ENCODE measurements at regions not wholly inside any gene's neighbourhood (a gene's known extent, or its start where the extent isn't known, plus 50 kb on each side); places are given as distances from the start of the nearest gene placed in this dataset.
"Not testable (repeated sequence)": the region's sequence is repeated elsewhere in the genome, so short reads cannot be mapped to it uniquely, and the experiment has no call there.

DNA sequence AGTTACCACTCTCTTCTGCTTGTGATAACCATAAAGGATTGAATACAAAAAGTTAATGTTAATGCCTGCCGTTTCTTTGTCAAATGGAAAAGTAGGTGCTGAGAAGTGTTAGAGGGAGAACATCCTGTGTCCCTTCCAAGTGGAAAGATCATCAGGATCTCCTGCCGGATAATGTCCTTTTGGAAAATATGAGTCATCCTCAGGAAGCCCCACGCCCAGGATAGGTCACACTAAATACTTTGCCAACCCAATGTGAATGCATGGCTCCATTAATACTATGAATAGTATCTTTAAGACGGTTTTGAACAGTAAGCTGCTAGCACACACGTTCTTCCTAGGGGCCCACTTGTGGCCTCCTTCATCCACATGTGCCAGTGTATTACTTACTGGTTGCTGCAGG is 279.5 kb downstream of the ZNF326 start:
- no peak for DNase-seq

DNA sequence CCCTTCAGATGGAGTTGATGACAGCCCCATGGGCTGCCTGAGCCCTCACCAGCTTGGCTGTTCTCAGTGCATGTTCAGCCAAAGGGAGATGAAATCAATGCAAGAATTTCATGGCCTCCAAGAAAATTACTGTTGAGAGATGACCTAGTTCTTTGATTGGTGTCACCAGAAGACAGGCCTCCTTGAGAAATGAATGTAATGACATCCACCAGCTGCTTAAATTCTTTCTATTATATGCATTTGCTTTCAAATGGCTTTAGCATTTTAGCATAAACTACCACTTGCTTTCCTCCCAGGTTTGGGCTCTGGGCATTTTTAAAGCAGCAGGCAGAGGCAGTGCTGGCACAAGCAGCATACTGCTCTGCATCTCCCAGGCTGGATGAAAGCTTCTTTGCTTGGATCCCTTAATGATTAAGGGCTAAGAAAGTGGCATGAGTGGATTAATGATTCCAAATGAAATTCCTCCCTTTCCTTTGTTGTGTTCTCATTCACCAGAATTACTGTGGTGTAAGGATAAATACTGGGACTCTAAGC is 278.4 kb downstream of the ZNF326 start:
- DNase-seq = peak; percentile 89

DNA sequence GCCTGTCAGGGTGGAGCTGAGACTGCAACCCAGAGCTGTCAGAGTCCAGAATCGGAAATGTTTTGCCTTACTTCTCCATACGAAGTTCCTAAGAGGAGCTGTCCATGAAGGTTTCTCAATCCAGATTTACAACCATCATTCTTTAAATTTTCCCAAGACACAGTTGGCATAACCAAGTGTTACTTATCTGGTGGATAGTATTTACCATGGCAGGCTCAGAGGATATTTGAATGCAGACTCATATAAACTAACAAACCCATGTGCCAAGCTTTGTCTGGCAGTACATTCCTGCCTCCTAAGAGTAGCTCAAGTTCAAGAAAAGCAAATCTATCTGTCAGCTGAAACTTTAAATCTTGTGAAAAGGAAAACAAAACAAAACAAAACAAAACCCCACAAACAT is 267.9 kb downstream of the ZNF326 start:
- DNase-seq = no peak

DNA sequence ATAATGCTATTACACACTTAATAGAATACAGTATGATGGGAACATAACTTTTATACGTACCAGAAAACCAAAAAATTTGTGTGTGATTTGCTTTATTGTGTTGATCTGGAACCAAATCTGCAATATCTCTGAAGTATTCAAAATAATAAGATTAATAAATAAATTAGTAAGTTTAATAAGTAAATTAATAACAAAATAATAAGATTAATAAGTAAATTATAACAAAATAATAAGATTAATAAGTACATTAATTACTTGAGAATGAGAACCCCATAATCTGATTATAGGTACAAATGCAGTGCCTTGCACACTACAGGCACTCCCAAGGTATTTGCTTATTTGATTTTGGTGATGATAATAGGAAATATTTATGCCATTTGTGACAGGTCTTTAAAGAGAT is 267.4 kb downstream of the ZNF326 start:
- no peak for DNase-seq

DNA sequence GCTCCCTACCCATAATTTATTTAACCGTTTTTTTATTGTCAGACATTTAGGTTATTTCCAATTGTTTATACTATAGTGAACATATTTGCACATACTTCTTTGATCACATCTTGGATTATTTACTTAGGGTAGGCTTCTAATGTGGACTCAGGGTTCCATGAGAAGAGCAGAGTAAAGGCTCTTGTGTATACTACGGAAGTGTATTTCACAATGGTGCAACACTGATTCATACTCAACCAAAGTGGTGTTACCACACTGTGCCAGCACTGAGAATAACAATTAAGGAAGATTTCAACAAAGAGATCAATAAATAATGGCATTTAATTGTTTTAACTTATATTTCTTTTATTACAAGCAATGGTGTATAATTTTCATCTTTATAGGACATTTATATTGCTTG is 251.2 kb downstream of the ZNF326 start:
- no peak for DNase-seq

DNA sequence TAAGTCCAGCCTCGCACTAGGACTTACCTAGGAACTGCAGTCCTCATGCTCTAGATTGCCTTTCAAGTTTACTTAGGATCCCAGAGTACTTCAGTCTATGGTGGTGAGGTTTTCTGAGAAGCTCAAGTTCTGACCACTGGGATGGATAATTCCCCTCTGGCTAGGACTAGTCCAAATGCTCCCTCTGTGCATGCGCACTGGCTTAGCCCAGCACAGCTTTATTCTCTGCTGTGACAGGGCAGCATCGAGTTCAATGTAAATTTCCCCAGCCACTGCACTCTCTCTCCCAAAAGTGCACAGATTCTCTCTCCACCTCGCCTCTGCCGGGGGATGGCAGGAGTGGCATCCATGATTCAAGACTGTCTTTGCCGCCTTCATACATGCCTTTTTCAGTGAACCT is 241.6 kb downstream of the ZNF326 start:
- DNase-seq = no peak

DNA sequence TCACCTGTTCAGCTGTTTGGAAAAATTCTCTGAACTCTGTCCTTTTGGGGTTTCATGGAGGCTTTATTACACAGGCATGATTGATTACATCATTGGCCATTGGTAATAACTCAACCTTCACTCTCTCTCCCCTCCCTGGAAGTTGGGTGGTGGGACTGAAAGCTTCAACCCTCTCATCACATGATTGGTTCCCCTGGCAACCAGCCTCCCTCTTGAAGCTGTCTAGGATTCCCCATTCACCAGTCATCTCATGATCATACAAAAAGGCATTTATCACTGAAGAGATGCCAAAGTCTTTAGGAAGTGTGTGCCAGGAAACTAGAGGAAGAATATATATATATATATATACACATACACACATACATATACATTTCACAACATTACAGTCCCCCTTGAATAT is 228.5 kb downstream of the ZNF326 start:
- no peak for DNase-seq

DNA sequence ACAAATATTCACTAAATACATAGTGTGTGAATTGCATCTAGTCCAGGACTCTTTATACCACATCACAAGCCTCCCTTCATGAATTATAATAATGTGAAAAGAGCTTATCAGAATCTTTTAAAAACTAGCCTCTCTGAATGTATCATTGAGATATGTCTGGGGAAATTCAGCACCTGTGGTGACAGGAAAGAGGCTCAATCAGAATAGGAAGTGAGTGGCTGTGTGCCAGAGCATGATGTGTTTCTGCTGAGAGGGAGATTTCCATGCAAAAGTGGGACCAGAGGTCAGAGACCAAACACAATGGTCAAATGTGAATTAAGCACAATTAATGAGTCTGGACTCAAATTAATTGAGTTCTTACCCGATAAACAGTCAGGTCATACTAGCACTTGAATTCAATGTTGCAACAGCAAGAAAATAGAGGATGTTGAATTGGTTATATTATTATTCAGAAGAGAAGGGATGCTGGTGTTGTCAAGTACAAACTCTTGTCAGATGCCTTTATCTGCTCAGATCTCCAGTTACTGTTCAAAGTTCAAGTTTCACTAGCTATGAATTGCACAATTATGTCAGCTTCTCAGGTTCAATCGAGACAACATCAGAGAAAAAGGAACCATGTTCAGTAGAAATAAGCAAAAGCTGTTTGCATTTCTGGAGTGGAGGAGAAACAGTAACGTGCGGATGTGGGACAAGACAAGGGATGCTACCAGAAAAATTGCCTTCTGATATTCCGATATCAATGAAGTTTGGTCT is 226.2 kb downstream of the ZNF326 start:
- DNase-seq = no peak

DNA sequence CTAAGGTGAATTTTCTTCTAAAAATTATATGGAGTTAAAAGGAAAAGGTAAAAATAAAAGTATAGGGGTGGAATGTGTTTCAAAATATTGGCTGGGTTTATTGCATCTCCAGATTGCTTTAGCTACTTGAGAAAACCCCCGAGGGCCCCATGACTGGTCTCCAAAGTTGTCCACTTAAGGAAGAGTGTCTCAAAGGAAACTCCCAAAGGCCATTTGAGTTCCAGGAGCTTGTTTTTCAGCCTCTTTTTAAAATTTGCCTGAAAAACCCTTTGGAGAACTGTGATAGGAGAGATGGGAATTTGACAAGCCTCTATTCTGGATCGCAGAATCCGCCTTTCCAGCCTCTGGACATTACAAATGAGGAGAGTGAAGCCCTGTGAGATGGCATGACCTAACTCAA is 225.6 kb downstream of the ZNF326 start:
- no peak for DNase-seq

DNA sequence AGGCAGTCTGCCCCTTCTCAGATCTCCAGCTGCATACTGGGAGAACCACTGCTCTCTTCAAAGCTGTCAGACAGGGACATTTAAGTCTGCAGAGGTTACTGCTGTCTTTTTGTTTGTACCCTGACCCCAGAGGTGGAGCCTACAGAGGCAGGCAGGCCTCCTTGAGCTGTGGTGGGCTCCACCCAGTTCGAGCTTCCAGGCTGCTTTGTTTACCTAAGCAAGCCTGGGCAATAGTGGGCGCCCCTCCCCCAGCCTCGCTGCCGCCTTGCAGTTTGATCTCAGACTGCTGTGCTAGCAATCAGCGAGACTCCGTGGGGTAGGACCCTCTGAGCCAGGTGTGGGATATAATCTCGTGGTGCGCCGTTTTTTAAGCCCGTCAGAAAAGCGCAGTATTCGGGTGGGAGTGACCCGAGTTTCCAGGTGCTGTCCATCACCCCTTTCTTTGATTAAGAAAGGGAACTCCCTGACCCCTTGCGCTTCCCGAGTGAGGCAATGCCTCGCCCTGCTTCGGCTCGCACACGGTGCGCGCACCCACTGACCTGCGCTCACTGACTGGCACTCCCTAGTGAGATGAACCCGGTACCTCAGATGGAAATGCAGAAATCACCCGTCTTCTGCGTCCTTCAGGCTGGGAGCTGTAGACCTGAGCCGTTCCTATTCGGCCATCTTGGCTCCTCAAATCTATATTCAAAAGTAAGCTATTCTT is 224.4 kb downstream of the ZNF326 start:
- DNase-seq = not testable (repeated sequence)

DNA sequence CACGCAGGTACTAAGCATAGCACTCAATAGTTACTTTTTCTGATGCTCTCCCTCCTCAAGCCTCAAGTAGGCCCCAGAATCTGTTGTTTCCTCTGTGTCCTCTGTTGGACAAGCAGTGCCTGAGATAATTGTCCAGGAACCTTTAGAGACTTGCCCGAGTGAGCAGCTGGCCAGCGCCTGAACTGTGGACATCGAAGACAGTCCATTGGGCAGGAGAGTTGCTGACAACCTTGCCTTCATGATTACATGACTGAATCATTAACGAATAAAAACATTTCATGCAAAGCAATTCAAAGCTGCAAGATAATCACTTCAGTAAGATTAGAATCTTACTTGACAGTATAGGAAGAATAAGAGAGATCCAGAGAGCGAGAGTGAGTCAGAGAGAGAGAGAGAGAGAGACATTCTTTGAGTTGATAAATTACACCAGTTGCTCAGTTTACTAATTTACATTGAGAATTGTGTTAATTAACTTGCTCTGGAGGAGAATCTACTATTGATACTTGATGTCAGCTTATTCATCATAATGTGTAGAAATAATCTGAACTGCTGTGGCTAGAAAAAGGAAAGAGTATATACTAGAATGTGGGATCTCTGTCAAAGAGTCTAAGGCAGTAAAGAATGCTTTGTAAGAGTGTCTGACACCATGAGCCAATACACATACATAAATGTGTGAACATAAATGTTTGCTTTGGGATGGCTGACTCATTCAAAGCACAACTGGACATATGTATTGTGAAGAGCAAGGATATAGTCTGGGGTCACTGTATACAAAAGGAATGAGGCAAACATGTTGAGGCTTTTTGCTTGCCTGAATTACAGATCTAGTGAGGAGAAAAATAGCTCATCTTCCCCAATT is 216.0 kb downstream of the ZNF326 start:
- DNase-seq = no peak

DNA sequence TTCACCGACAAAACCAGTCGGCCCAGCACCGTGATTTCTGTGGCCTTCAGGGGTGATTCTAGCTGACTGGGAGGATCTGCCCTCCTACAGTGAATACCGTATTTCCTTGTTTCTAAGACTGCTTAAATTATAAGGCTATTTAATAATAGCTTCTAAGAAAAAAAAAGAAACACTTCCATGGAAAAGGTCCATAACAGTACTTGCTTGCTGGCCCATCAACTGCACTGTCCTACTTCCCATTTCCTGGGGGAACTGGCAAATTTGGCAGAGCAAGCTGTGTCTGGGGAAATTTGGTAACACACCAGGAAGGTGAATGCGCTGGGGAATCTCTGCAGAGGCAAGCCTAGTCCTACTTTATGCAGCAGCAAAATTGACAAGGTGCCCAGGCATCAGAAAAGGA is 214.0 kb downstream of the ZNF326 start:
- no peak for DNase-seq

DNA sequence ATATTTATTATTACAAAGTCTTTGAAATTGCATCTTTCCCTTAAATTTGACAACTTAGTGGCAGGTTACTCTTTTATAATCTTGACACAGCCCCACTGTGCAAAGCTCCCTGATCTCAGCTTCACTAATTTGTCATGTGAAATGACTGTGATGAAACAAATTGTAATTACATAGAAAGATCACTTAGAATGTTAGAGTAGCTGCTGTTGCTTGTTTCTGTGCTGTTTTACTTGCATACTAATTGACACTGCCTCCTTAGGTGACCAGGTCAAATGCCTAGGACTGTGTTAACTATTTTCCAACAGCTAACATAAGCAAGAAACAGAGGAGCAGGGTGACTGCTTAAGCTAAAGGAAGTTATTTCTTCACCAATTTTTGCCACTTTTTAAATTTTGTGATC is 211.3 kb downstream of the ZNF326 start:
- no peak for DNase-seq

DNA sequence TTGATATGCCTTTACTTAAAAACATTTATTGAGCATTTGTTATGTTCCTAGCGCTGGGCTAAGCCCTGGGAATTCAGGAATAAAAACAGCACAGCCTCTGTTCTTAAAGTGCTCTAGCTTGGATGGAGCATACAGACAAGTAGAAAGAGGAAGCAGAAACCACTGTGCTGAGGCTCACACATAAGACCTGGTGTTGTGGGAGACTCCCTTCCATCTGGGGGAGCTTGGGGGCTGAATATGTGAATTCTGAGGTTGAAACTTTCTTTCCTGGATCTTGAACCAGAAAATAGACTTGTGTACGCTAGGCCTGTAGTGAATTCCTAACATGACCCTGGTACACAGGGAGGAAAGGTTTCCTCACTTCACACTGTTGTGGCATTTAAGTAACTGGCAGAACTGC is 209.9 kb downstream of the ZNF326 start:
- no peak for DNase-seq

DNA sequence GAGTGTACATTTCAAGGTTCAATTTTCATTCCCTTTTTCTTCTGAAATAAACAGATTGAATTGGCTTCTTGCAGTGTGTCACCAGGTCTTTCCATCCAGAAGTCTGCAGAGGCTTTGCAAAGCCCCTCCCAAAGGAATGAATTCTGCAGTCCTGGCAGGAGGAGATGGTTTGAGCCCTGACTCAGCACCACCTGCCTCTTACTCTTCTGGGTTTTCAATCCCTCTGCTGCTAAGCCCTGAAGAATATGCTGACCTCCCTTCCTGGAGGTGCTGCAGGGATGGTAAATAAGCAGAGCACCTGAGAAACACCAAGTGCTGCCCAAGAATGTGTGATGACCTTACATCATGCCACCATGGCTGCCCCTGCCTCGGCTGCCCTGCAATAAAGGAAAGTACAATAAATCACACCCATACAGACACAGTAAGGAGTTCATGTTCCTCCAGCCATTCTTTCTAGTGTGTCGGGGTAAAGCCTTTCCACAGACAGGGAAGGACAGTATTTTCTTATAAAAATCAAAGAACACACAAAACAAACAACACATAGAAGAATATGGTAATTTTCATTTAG is 209.2 kb downstream of the ZNF326 start:
- peak; percentile 60 for DNase-seq

DNA sequence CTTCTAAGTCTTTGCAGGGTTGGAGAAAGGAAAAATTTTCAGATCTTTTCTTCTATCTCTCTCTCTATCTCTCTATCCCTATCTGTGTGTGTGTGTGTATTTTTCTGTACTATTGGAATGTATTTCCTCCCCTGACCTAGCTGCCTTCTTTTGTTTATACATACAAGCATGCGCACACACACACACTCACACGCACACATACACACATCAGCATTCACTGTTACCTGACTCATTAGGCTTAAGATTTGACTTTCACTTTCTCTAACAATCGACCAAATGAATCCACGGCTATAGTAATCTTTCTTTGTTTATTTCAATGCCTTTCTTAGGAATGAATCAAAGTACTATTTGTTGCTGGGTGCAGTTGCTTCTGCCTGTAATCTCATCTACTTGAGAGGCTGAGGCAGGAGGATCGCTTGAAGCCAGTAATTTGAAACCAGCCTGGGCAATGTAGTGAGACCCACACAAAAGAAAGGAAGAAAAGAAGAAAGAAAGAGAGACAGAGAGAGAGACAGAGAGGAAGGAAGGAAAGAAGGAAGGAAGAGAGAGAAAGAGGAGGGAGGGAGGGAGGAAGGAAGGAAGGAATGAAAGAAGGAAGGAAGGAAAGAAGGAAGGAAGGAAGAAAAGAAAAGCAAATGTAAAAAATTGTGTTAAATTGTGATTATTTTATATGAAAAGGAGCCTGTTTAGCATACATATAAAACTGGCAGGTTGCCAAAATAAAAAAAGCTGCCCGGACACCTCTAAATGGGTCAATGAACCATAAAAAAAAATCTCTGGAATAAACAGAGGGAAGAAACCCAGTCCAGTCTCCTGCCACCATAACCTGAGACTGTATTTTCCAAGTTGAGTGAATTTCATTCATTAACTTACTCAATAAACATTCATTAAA is 206.8 kb downstream of the ZNF326 start:
- DNase-seq = no peak

DNA sequence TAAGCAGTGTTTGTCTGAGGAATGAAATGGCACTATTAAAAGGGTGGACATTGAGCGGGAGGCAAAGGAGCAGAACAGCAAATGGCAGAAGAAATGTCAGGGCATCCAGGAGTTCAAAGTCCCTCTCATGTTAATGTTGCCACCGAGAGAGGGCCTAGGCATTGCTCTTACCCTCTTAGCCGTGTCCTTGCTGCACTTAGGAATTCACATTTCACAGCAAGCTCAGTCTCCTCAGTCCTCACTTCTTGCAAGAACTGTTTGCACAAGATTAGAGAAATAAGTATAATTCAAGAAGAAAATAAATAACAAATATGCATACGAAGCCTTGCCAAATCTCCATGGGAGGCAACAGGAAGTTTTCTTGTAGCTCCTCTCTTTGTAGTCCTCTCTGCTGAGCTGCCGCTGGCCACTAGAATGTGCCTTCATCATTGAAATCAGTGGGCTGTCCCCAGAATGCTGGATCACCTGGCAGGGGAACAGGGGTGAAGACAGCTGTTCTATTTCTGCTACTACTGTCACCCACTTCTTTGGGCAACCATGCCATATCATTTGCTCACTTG is 205.8 kb downstream of the ZNF326 start:
- no peak for DNase-seq

DNA sequence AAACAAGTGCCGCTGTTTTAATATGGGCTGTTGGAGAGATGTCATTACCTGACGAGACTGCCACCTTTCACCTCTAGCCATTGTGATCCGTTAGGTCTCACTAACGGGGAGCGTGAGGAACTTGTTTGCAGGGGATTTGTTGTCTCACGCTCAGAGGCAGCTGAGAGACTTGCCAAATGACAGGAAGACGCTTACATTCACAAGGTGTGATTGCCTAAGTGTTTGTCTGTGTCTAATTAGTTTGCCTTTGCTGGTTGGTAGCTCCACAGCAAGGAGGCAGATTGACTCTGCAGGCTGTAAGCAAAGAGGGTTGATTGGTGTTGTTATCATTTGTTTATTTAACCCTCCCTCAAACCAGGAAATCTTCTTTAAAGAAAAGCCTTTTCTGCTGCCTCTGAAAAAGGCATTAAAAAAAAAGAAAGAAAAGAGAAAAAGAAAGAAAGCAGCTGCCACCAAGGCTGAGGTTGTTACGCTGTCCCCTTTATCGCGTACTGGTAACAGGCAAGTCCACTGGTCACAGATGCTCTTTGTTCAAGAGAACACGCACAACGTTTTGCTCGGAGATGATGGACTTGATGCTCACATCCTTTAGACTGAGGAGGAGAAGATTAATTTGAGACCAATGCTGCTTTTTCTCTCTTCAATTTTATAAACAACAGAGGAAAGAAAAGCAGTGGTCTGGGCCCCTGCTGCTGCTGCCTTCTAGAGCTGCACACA is 203.9 kb downstream of the ZNF326 start:
- no peak for DNase-seq

DNA sequence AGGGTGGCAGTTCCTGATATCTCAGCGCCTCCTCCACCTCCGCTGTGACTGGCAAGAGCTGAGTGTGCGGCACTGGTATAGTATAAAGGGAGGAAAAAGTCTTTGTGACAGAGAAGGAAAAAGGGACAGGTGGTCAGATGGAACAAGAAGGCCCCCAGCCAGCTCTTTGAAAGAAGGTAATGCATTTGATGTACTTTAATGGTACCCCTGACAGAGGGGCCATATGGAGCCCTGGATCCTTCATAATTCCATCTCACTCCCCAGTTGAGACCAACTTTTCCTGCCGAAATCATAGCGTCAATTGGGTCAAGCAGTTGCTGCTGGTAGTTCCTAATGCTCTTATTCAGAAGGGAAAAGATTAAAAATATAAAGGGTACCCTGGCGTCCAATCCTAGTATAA is 198.2 kb downstream of the ZNF326 start:
- DNase-seq = no peak

DNA sequence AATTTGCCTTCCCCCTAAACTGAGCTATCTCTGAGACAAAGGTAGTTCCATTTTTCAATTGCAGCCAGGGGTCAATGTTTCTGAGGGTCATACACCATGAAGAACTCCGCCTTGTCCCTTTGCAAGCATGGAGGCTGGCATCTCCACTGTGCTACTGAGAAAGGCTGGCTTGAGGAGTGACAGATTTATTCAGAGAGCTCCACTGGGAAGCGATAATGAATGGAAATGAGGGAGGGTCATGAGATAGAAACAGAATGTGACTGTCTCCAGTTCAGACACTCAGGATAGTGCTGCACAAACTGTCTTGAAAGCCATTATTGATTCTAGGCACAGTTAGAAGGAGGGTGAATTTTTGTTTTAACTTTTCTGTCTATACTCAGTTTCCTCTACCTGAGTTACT is 197.5 kb downstream of the ZNF326 start:
- no peak for DNase-seq

DNA sequence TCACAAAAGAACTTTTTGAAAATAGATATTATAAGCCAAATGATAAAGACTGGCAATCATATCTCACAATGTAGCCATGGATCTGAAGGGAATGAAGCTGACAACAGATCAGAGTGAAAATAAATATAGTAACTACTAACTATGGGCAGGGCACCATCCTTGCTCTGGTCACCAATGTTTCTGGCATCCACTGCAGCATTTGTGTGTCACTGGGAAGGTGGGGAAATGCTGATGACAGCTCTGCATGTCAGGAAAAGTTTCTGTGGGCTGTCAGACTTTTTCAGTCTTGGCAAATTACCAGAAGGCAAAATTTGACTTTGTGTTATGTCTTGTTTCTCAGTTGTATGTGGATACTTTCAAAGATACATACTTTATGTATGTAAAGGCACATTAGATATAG is 195.6 kb downstream of the ZNF326 start:
- no peak for DNase-seq
